GM12892 (cell line): ENCODE measurements at regions not wholly inside any gene's neighbourhood (a gene's known extent, or its start where the extent isn't known, plus 50 kb on each side); places are given as distances from the start of the nearest gene placed in this dataset.

ENCODE experiments used
- POLR2A ChIP-seq: IDR thresholded peaks from 2 replicates; pipeline ENCODE4 v1.6.1; 2011; ENCODE audit warnings: low read depth, low read length, control low read depth
- POLR2AphosphoS5 ChIP-seq: IDR thresholded peaks from 2 replicates; pipeline ENCODE4 v1.6.1; 2011; ENCODE audit warnings: low read depth, low read length, control low read depth
- TAF1 ChIP-seq: IDR thresholded peaks from 2 replicates; pipeline ENCODE4 v1.6.1; 2011; ENCODE audit warnings: low read depth, mild to moderate bottlenecking, control low read depth, low read length, borderline replicate concordance

DNA sequence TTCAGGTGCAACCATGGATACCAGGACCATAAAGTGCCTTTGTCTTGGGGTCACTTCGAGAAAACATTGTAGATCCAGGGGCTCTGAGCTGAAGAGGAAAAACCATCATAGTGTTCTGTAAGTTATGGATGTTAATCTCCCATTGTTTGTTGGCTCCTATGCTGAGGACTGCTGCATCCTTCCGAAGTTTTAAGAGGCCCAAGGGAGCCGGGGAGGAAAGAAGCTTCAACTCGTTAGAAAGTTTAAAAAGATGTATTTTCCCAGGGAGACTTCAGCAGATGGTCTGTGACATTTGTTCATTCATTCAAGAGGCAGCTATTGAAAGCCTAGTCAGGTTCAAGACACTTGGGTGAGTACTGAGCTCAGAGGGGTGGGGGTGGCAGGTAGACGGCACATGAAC lies 378.8 kb upstream of the TBX3 start:
- TF ChIP-seq POLR2A (no peak), POLR2AphosphoS5 (no peak), TAF1 (no peak)
